ENCODE measurements at regions not wholly inside any gene's neighbourhood (a gene's known extent, or its start where the extent isn't known, plus 50 kb on each side); places are given as distances from the start of the nearest gene placed in this dataset.
A peak's percentile ranks its signal among the peaks of the same experiment; 100 is the strongest.

- H3K4me3 ChIP-seq = no peak overlapping the region
- H3K27me3 ChIP-seq = no peaks in the 10 kb centered on the region
- H3K4me2 ChIP-seq = peak overlapping the region; percentile 42
- H3K36me3 ChIP-seq = no peaks in the 10 kb centered on the region
- H3K9me3 ChIP-seq = no peaks in the 10 kb centered on the region
- no peak for TF ChIP-seq Cebpa-rat (IDR thresholded peaks at IDR 0.05)
- peaks cover 25% of the 10 kb centered on the region for H3K4me1 ChIP-seq
- H3K9ac ChIP-seq = no peak overlapping the region
- no peak overlapping the region for H3K27ac ChIP-seq
- no peaks in the 10 kb centered on the region for H4K20me1 ChIP-seq
Observed at GRCh38 chr1:234699795-234700665, 90.1 kb upstream of the IRF2BP2 start.

- no peak overlapping the region for H3K4me3 ChIP-seq
- H3K9me3 ChIP-seq = no peaks in the 10 kb centered on the region
- TF ChIP-seq Cebpa-rat (IDR thresholded peaks at IDR 0.05) = no peak
- no peak overlapping the region for H3K27ac ChIP-seq
- H3K36me3 ChIP-seq = no peaks in the 10 kb centered on the region
- no peak overlapping the region for H3K9ac ChIP-seq
- H4K20me1 ChIP-seq = no peaks in the 10 kb centered on the region
- peaks cover 14% of the 10 kb centered on the region for H3K4me1 ChIP-seq
- H3K4me2 ChIP-seq = no peak overlapping the region
- no peaks in the 10 kb centered on the region; the same call in 1 of the 2 replicates for H3K27me3 ChIP-seq
Observed at GRCh38 chr1:234698686-234699085, 88.7 kb upstream of the IRF2BP2 start.

GRCh38 chr1:234697741-234698140 is 87.8 kb upstream of the IRF2BP2 start:
- no peaks in the 10 kb centered on the region for H4K20me1 ChIP-seq
- H3K27ac ChIP-seq = no peak overlapping the region
- H3K36me3 ChIP-seq = no peaks in the 10 kb centered on the region
- H3K4me2 ChIP-seq = no peak overlapping the region
- no peak for TF ChIP-seq Cebpa-rat (IDR thresholded peaks at IDR 0.05)
- no peak overlapping the region for H3K4me3 ChIP-seq
- no peaks in the 10 kb centered on the region for H3K9me3 ChIP-seq
- peaks cover 14% of the 10 kb centered on the region for H3K4me1 ChIP-seq
- H3K27me3 ChIP-seq = no peaks in the 10 kb centered on the region; the same call in 1 of the 2 replicates
- no peak overlapping the region for H3K9ac ChIP-seq

- Histone ChIP-seq H3K9ac (no peak overlapping the region), H3K36me3 (no peaks in the 10 kb centered on the region), H3K4me1 (peaks cover 14% of the 10 kb centered on the region), H3K27ac (no peak overlapping the region), H3K4me3 (no peak overlapping the region), H4K20me1 (no peaks in the 10 kb centered on the region), H3K27me3 (no peaks in the 10 kb centered on the region; the same call in 1 of the 2 replicates), H3K4me2 (no peak overlapping the region), H3K9me3 (no peaks in the 10 kb centered on the region)
- TF ChIP-seq Cebpa-rat (IDR thresholded peaks at IDR 0.05) = no peak
Observed at GRCh38 chr1:234697015-234697414, 87.0 kb upstream of the IRF2BP2 start.

- H3K4me2 ChIP-seq = no peak overlapping the region
- no peak overlapping the region for H3K4me3 ChIP-seq
- no peaks in the 10 kb centered on the region for H3K9me3 ChIP-seq
- H4K20me1 ChIP-seq = no peaks in the 10 kb centered on the region
- H3K9ac ChIP-seq = no peak overlapping the region
- no peaks in the 10 kb centered on the region; the same call in 1 of the 2 replicates for H3K27me3 ChIP-seq
- H3K36me3 ChIP-seq = no peaks in the 10 kb centered on the region
- TF ChIP-seq Cebpa-rat (IDR thresholded peaks at IDR 0.05) = no peak
- peaks cover 14% of the 10 kb centered on the region for H3K4me1 ChIP-seq
- no peak overlapping the region for H3K27ac ChIP-seq
Observed at GRCh38 chr1:234696148-234696576, 86.2 kb upstream of the IRF2BP2 start.

GRCh38 chr1:234694661-234695060 is 84.7 kb upstream of the IRF2BP2 start:
- H3K9me3 ChIP-seq = no peaks in the 10 kb centered on the region
- no peak overlapping the region for H3K27ac ChIP-seq
- H3K4me2 ChIP-seq = no peak overlapping the region
- no peak overlapping the region for H3K4me3 ChIP-seq
- H3K9ac ChIP-seq = no peak overlapping the region
- H3K36me3 ChIP-seq = no peaks in the 10 kb centered on the region
- no peaks in the 10 kb centered on the region for H4K20me1 ChIP-seq
- no peaks in the 10 kb centered on the region; the same call in 1 of the 2 replicates for H3K27me3 ChIP-seq
- TF ChIP-seq Cebpa-rat (IDR thresholded peaks at IDR 0.05) = no peak
- peaks cover 3% of the 10 kb centered on the region for H3K4me1 ChIP-seq

GRCh38 chr1:234692966-234693580 is 83.1 kb upstream of the IRF2BP2 start:
- no peak for TF ChIP-seq Cebpa-rat (IDR thresholded peaks at IDR 0.05)
- Histone ChIP-seq H3K9ac (no peak overlapping the region), H3K4me1 (no peaks in the 10 kb centered on the region), H3K9me3 (no peaks in the 10 kb centered on the region), H3K4me3 (no peak overlapping the region), H3K27ac (no peak overlapping the region), H3K36me3 (no peaks in the 10 kb centered on the region), H3K4me2 (no peak overlapping the region), H3K27me3 (no peaks in the 10 kb centered on the region; the same call in 1 of the 2 replicates), H4K20me1 (no peaks in the 10 kb centered on the region)

- no peak overlapping the region for H3K27ac ChIP-seq
- no peak overlapping the region for H3K4me2 ChIP-seq
- no peaks in the 10 kb centered on the region for H4K20me1 ChIP-seq
- H3K27me3 ChIP-seq = no peaks in the 10 kb centered on the region; the same call in 1 of the 2 replicates
- no peak overlapping the region for H3K9ac ChIP-seq
- no peaks in the 10 kb centered on the region for H3K36me3 ChIP-seq
- H3K9me3 ChIP-seq = no peaks in the 10 kb centered on the region
- H3K4me3 ChIP-seq = no peak overlapping the region
- no peak for TF ChIP-seq Cebpa-rat (IDR thresholded peaks at IDR 0.05)
- H3K4me1 ChIP-seq = no peaks in the 10 kb centered on the region
Observed at GRCh38 chr1:234691567-234691966, 81.6 kb upstream of the IRF2BP2 start.

GRCh38 chr1:234690872-234691271 is 80.9 kb upstream of the IRF2BP2 start:
- Histone ChIP-seq H3K9me3 (no peaks in the 10 kb centered on the region), H3K9ac (no peak overlapping the region), H3K4me3 (no peak overlapping the region), H4K20me1 (no peaks in the 10 kb centered on the region), H3K4me2 (no peak overlapping the region), H3K4me1 (no peaks in the 10 kb centered on the region), H3K27ac (no peak overlapping the region), H3K36me3 (no peaks in the 10 kb centered on the region), H3K27me3 (no peaks in the 10 kb centered on the region; the same call in 1 of the 2 replicates)
- TF ChIP-seq Cebpa-rat (IDR thresholded peaks at IDR 0.05) = no peak

GRCh38 chr1:234689236-234689635 is 79.3 kb upstream of the IRF2BP2 start:
- H3K4me2 ChIP-seq = no peak overlapping the region
- no peak overlapping the region for H3K27ac ChIP-seq
- no peak overlapping the region for H3K4me3 ChIP-seq
- no peaks in the 10 kb centered on the region for H4K20me1 ChIP-seq
- no peaks in the 10 kb centered on the region for H3K9me3 ChIP-seq
- H3K4me1 ChIP-seq = no peaks in the 10 kb centered on the region
- H3K36me3 ChIP-seq = no peaks in the 10 kb centered on the region
- H3K9ac ChIP-seq = no peak overlapping the region
- no peaks in the 10 kb centered on the region for H3K27me3 ChIP-seq
- no peak for TF ChIP-seq Cebpa-rat (IDR thresholded peaks at IDR 0.05)
